ENCODE measurements at regions not wholly inside any gene's neighbourhood (a gene's known extent, or its start where the extent isn't known, plus 50 kb on each side); places are given as distances from the start of the nearest gene placed in this dataset.

DNA sequence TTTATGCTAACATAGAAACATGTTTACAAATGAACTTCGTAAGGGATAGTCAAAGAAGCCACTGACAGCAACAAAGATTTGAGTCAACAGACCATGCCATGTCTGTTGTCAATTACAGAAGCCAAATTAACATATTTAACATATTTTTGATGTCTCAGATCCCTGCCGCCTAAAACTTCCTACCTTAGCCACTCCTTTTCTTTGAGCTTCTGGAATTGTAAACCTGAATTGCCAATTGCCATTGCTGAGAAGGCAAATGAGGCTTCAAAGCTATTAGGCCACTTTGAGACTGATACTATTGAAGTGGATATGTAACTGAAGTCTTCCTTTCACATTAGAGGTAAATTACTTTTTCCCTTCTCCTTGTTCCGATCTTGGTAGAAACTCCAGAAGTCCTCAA, 66.0 kb upstream of the DSEL start:
- TF ChIP-seq, protein P1, sequence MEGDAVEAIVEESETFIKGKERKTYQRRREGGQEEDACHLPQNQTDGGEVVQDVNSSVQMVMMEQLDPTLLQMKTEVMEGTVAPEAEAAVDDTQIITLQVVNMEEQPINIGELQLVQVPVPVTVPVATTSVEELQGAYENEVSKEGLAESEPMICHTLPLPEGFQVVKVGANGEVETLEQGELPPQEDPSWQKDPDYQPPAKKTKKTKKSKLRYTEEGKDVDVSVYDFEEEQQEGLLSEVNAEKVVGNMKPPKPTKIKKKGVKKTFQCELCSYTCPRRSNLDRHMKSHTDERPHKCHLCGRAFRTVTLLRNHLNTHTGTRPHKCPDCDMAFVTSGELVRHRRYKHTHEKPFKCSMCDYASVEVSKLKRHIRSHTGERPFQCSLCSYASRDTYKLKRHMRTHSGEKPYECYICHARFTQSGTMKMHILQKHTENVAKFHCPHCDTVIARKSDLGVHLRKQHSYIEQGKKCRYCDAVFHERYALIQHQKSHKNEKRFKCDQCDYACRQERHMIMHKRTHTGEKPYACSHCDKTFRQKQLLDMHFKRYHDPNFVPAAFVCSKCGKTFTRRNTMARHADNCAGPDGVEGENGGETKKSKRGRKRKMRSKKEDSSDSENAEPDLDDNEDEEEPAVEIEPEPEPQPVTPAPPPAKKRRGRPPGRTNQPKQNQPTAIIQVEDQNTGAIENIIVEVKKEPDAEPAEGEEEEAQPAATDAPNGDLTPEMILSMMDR (IDR thresholded peaks at IDR 0.05), result no peak
- no peak for TF ChIP-seq POLR2A (IDR thresholded peaks at IDR 0.05)

All from Peyer's patch (tissue), 4 donors.